Hepatocyte (in vitro differentiated cells): ENCODE measurements at regions not wholly inside any gene's neighbourhood (a gene's known extent, or its start where the extent isn't known, plus 50 kb on each side); places are given as distances from the start of the nearest gene placed in this dataset.

Experiments
- DNase-seq: peaks from one replicate; pipeline ENCODE4 v3.0.0-alpha.2; 2016; ENCODE audit warnings: low spot score
- H2AFZ ChIP-seq: fragments of 200-600 bp; sonication (generic); 2 replicates; pipeline ENCODE4 v1.6.0; 2016; ENCODE audit warnings: antibody characterized with exemption, mild to moderate bottlenecking
- H3K27ac ChIP-seq: fragments of 200-600 bp; sonication (generic); 2 replicates; pipeline ENCODE4 v1.5.1; 2016; ENCODE audit warnings: mild to moderate bottlenecking
- H3K27me3 ChIP-seq: fragments of 200-600 bp; sonication (generic); 2 replicates; pipeline ENCODE4 v1.6.1; 2016
- H3K36me3 ChIP-seq: fragments of 200-600 bp; sonication (generic); replicated peaks from 2 replicates; pipeline ENCODE4 v1.5.1; 2016; ENCODE audit warnings: low read depth; ENCODE audit not compliant: insufficient read depth
- H3K4me1 ChIP-seq: fragments of 200-600 bp; sonication (generic); 2 replicates; pipeline ENCODE4 v1.5.1; 2016; ENCODE audit warnings: mild to moderate bottlenecking, moderate library complexity; ENCODE audit not compliant: insufficient read depth
- H3K4me2 ChIP-seq: fragments of 200-600 bp; sonication (generic); 2 replicates; pipeline ENCODE4 v1.6.0; 2016
- H3K4me3 ChIP-seq: fragments of 200-600 bp; sonication (generic); 2 replicates; pipeline ENCODE4 v1.5.1; 2016; ENCODE audit warnings: mild to moderate bottlenecking
- H3K79me2 ChIP-seq: fragments of 200-600 bp; sonication (generic); 2 replicates; pipeline ENCODE4 v1.6.0; 2017; ENCODE audit warnings: mild to moderate bottlenecking
- H3K9me2 ChIP-seq: fragments of 200-600 bp; sonication (generic); replicated peaks from 2 replicates; pipeline ENCODE4 v1.6.0; 2017; ENCODE audit warnings: mild to moderate bottlenecking; ENCODE audit not compliant: insufficient read depth
- H3K9me3 ChIP-seq: fragments of 200-600 bp; sonication (generic); 2 replicates; pipeline ENCODE4 v1.5.1; 2016; ENCODE audit warnings: low read depth, mild to moderate bottlenecking
- H4K20me1 ChIP-seq: fragments of 200-600 bp; sonication (generic); 2 replicates; pipeline ENCODE4 v1.6.0; 2016; ENCODE audit warnings: mild to moderate bottlenecking; ENCODE audit not compliant: insufficient read depth, poor library complexity, severe bottlenecking
- CTCF ChIP-seq: fragments of 200-600 bp; sonication (generic); IDR thresholded peaks from 2 replicates; pipeline ENCODE4 v1.5.1; 2016; ENCODE audit warnings: antibody characterized with exemption, mild to moderate bottlenecking; ENCODE audit not compliant: poor library complexity
- EZH2 ChIP-seq: fragments of 200-600 bp; sonication (generic); IDR thresholded peaks from 2 replicates; pipeline ENCODE4 v1.6.1; 2016; ENCODE audit warnings: antibody characterized with exemption, mild to moderate bottlenecking, borderline replicate concordance
- EZH2phosphoT487 ChIP-seq: fragments of 200-600 bp; sonication (generic); IDR thresholded peaks from one replicate; pipeline ENCODE4 v1.6.1; 2018; ENCODE audit warnings: antibody characterized with exemption, mild to moderate bottlenecking, low read depth, moderate library complexity; ENCODE audit not compliant: unreplicated experiment, severe bottlenecking
- WGBS: methylation state at CpG from one replicate; pipeline ENCODE4 v1.1.6; 2016; ENCODE audit warnings: low lambda C conversion rate; ENCODE audit errors: missing lambda C conversion rate; 5-methylcytosine and 5-hydroxymethylcytosine counted together

DNA sequence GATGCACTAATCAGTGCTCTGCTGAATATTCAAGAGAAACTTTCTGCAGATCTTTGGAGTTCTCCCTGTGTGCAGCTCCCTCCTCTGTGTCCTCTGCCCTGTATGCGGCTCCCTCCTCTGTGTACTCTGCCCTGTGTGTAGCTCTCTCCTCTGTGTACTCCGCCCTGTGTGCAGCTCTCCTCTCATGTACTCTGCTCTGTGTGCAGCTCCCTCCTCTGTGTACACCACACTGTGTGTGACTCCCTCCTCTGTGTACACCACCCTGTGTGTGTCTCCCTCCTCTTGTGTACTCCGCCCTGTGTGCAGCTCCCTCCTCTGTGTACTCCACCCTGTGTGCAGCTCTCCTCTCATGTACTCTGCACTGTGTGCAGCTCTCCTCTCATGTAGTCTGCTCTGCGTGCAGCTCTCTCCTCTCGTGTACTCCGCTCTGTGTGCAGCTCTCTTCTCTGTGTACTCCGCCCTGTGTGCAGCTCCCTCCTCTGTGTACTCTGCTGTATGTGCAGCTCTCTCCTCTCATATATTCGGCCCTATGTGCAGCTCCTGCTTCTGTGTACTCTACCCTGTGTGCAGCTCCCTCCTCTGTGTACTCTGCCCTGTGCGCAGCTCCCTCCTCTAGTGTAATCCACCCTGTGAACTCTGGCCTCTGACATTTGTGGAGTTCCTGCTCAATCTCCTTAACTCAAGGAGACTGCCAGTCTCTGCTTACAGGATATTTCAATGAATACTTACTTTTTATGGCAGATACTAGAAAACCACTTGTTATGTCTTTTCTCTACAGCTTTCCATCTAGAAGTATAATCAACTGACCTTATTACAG is 280.4 kb downstream of the GLRX3 start:
- Histone ChIP-seq H3K4me2 (no peak overlapping the region), H4K20me1 (no peaks in the 10 kb centered on the region), H3K4me3 (no peak overlapping the region), H3K9me2 (no peaks in the 10 kb centered on the region), H3K36me3 (no peaks in the 10 kb centered on the region), H2AFZ (no peak overlapping the region), H3K79me2 (no peaks in the 10 kb centered on the region), H3K27me3 (no peaks in the 10 kb centered on the region), H3K9me3 (no peaks in the 10 kb centered on the region), H3K4me1 (no peaks in the 10 kb centered on the region), H3K27ac (no peak overlapping the region)
- 85% methylated on average over 9 of the region's 9 CpGs for WGBS
- TF ChIP-seq EZH2 = no peak
- TF ChIP-seq EZH2phosphoT487 = no peak
- no peak for TF ChIP-seq CTCF
- no peak for DNase-seq

DNA sequence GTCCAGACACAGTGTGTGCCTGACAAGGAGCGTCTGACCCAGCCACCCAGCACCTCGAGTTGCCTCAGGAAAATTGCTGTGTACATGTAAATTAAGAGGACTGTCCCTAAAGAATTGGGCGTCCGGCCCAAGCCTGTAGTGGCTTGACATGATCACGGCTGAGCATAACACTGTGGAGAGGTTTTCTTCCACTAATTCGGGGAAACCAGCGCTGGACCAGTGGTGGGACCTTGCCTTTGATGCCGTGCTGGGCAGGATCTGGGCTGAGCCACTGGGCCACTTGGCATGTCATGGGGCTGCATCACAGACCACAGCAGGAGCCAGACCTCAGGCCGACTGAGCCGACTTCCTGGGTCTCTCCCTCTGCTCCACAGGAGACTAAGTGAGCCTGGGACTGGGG is 282.5 kb downstream of the GLRX3 start:
- H3K79me2 ChIP-seq = no peaks in the 10 kb centered on the region
- no peak for DNase-seq
- H3K9me3 ChIP-seq = no peaks in the 10 kb centered on the region
- no peaks in the 10 kb centered on the region for H3K9me2 ChIP-seq
- H3K4me2 ChIP-seq = no peak overlapping the region
- no peak overlapping the region for H3K27ac ChIP-seq
- no peaks in the 10 kb centered on the region for H4K20me1 ChIP-seq
- no peaks in the 10 kb centered on the region for H3K4me1 ChIP-seq
- TF ChIP-seq EZH2phosphoT487 = no peak
- TF ChIP-seq CTCF = no peak
- TF ChIP-seq EZH2 = no peak
- H2AFZ ChIP-seq = no peak overlapping the region
- no peaks in the 10 kb centered on the region for H3K36me3 ChIP-seq
- no peaks in the 10 kb centered on the region for H3K27me3 ChIP-seq
- H3K4me3 ChIP-seq = no peak overlapping the region
- WGBS = 86% methylated on average over 10 of the region's 10 CpGs

GRCh38 chr10:130421909-130422308 is 285.7 kb downstream of the GLRX3 start:
- H3K4me1 ChIP-seq = no peaks in the 10 kb centered on the region

More at GRCh38 chr10:130421909-130422308, 285.7 kb downstream of the GLRX3 start:
- Histone ChIP-seq H3K79me2 (no peaks in the 10 kb centered on the region), H3K27me3 (no peaks in the 10 kb centered on the region), H3K9me2 (no peaks in the 10 kb centered on the region), H2AFZ (no peak overlapping the region), H4K20me1 (no peaks in the 10 kb centered on the region), H3K4me3 (no peak overlapping the region), H3K27ac (no peak overlapping the region), H3K9me3 (no peaks in the 10 kb centered on the region), H3K4me2 (no peak overlapping the region), H3K36me3 (no peaks in the 10 kb centered on the region)
- no peak for DNase-seq
- WGBS = 91% methylated on average over 9 of the region's 9 CpGs
- TF ChIP-seq EZH2phosphoT487 (no peak), CTCF (no peak), EZH2 (no peak)
